GM12878 (cell line): ENCODE measurements at regions not wholly inside any gene's neighbourhood (a gene's known extent, or its start where the extent isn't known, plus 50 kb on each side); places are given as distances from the start of the nearest gene placed in this dataset.

Experiments used
- ASH2L ChIP-seq: fragments of 300-600, 200-600 bp; sonication (generic); IDR thresholded peaks from 2 replicates; pipeline ENCODE4 v1.6.1; 2017; ENCODE audit warnings: low read depth, mild to moderate bottlenecking, borderline replicate concordance
- ATF7 ChIP-seq: fragments of 450-650 bp; IDR thresholded peaks from 2 replicates; pipeline ENCODE4 v1.6.1; 2016; ENCODE audit warnings: low read depth, mild to moderate bottlenecking
- BHLHE40 ChIP-seq, 2 experiments: fragments of 450-650 bp in 1 of 2; IDR thresholded peaks; 2 replicates each; pipeline ENCODE4 v1.6.1; 2011 to 2017; ENCODE audit warnings: low read depth in 2 of 2, borderline replicate concordance in 1 of 2, improper control_type of control experiment in 1 of 2, low read length in 1 of 2, mild to moderate bottlenecking in 1 of 2
- ETV6 ChIP-seq, 2 experiments: fragments of 450-650 bp in 1 of 2; IDR thresholded peaks in 1 of 2; conservative IDR thresholded peaks in 1 of 2; 2 replicates each; pipeline ENCODE4 v1.6.1; 2014; ENCODE audit warnings: antibody characterized with exemption in 1 of 2, borderline replicate concordance in 1 of 2, low read depth in 1 of 2, mild to moderate bottlenecking in 1 of 2, moderate library complexity in 1 of 2
- HDAC2 ChIP-seq: fragments of 200-600 bp; sonication (generic); IDR thresholded peaks from 2 replicates; pipeline ENCODE4 v1.6.1; 2017
- MXI1 ChIP-seq: fragments of 150-350 bp; IDR thresholded peaks from 2 replicates; pipeline ENCODE4 v1.6.1; 2011; ENCODE audit warnings: low read depth, mild to moderate bottlenecking, inconsistent platforms, low read length, improper control_type of control experiment
- POLR2A ChIP-seq: IDR thresholded peaks from 2 replicates; pipeline ENCODE4 v1.6.1; 2011; ENCODE audit warnings: low read depth, mild to moderate bottlenecking, low read length
- RCOR1 ChIP-seq: conservative IDR thresholded peaks from 2 replicates; pipeline ENCODE4 v1.6.1; 2012; ENCODE audit warnings: low read depth, low read length, improper control_type of control experiment
- SIN3A ChIP-seq: IDR thresholded peaks from 2 replicates; pipeline ENCODE4 v1.6.1; 2012; ENCODE audit warnings: low read depth, low read length, improper control_type of control experiment
- ZNF622 ChIP-seq: fragments of 450-650 bp; IDR thresholded peaks from 2 replicates; pipeline ENCODE4 v1.6.1; 2017; ENCODE audit warnings: mild to moderate bottlenecking, inconsistent platforms
- TF ChIP-seq, protein P1 (sequence below), 3 experiments: IDR thresholded peaks in 2 of 3; conservative IDR thresholded peaks in 1 of 3; 2 replicates each; pipeline ENCODE4 v1.5.1; 2011; ENCODE audit warnings: low read depth in 3 of 3, low read length in 3 of 3, mild to moderate bottlenecking in 3 of 3, control low read depth in 2 of 3, moderate library complexity in 2 of 3, inconsistent platforms in 1 of 3, mixed read lengths in 1 of 3; ENCODE audit not compliant: control insufficient read depth in 2 of 3, insufficient read depth in 1 of 3; ENCODE audit errors: extremely low read depth in 1 of 3
- TF ChIP-seq, protein P2 (sequence below): IDR thresholded peaks from 2 replicates; pipeline ENCODE4 v1.6.1; 2011; ENCODE audit warnings: low read depth, low read length, improper control_type of control experiment, borderline replicate concordance

GRCh38 chr3:21927261-21927660 is 176.3 kb upstream of the ZNF385D start:
- TF ChIP-seq MXI1 = no peak
- TF ChIP-seq, protein P1, sequence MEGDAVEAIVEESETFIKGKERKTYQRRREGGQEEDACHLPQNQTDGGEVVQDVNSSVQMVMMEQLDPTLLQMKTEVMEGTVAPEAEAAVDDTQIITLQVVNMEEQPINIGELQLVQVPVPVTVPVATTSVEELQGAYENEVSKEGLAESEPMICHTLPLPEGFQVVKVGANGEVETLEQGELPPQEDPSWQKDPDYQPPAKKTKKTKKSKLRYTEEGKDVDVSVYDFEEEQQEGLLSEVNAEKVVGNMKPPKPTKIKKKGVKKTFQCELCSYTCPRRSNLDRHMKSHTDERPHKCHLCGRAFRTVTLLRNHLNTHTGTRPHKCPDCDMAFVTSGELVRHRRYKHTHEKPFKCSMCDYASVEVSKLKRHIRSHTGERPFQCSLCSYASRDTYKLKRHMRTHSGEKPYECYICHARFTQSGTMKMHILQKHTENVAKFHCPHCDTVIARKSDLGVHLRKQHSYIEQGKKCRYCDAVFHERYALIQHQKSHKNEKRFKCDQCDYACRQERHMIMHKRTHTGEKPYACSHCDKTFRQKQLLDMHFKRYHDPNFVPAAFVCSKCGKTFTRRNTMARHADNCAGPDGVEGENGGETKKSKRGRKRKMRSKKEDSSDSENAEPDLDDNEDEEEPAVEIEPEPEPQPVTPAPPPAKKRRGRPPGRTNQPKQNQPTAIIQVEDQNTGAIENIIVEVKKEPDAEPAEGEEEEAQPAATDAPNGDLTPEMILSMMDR (IDR thresholded peaks at IDR 0.05 in 2 of 3, conservative IDR thresholded peaks at IDR 0.05 in 1 of 3; ENCODE audit: control insufficient read depth in 2 of 3, extremely low read depth in 1 of 3, insufficient read depth in 1 of 3, low read depth in 3 of 3, low read length in 3 of 3) = no peak
- no peak for TF ChIP-seq RCOR1
- TF ChIP-seq ASH2L = no peak
- TF ChIP-seq ETV6 (conservative IDR thresholded peaks at IDR 0.05 in 1 of 2, IDR thresholded peaks at IDR 0.05 in 1 of 2; ENCODE audit: borderline replicate concordance in 1 of 2, low read depth in 1 of 2) = no peak
- TF ChIP-seq ATF7 = no peak
- TF ChIP-seq BHLHE40 (IDR thresholded peaks at IDR 0.05; ENCODE audit: borderline replicate concordance in 1 of 2, low read depth in 2 of 2, low read length in 1 of 2) = no peak
- TF ChIP-seq, protein P2, sequence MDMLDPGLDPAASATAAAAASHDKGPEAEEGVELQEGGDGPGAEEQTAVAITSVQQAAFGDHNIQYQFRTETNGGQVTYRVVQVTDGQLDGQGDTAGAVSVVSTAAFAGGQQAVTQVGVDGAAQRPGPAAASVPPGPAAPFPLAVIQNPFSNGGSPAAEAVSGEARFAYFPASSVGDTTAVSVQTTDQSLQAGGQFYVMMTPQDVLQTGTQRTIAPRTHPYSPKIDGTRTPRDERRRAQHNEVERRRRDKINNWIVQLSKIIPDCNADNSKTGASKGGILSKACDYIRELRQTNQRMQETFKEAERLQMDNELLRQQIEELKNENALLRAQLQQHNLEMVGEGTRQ = no peak
- TF ChIP-seq SIN3A = no peak
- no peak for TF ChIP-seq POLR2A
- TF ChIP-seq HDAC2 = no peak
- no peak for TF ChIP-seq ZNF622
